GM23338 (cell line): ENCODE measurements at regions not wholly inside any gene's neighbourhood (a gene's known extent, or its start where the extent isn't known, plus 50 kb on each side); places are given as distances from the start of the nearest gene placed in this dataset.

Experiments
- ATAC-seq: fragments of 200-7000 bp; cut with Tn5 transposase; 3 replicates; pipeline ENCODE4 v1.9.1; 2020
- DNase-seq: peaks from one replicate; pipeline ENCODE4 v3.0.0-alpha.2; 2015; ENCODE audit warnings: low spot score
- H2AFZ ChIP-seq: fragments of 200-600 bp; sonication (generic); 2 replicates; pipeline ENCODE4 v1.8.0; 2016; ENCODE audit warnings: antibody characterized with exemption, mild to moderate bottlenecking, moderate library complexity
- H3F3A ChIP-seq: fragments of 200-600 bp; sonication (generic); replicated peaks from 2 replicates; pipeline ENCODE4 v1.8.0; 2017; ENCODE audit warnings: antibody characterized with exemption, mixed run types, low read depth
- H3K27ac ChIP-seq: fragments of 200-600 bp; sonication (generic); 2 replicates; pipeline ENCODE4 v1.6.1; 2016; ENCODE audit warnings: low read depth
- H3K27me3 ChIP-seq: fragments of 200-600 bp; sonication (generic); 2 replicates; pipeline ENCODE4 v1.8.0; 2016; ENCODE audit warnings: mild to moderate bottlenecking, mixed run types, moderate library complexity; ENCODE audit not compliant: insufficient read depth
- H3K36me3 ChIP-seq: fragments of 200-600 bp; sonication (generic); 2 replicates; pipeline ENCODE4 v1.8.0; 2016; ENCODE audit warnings: mild to moderate bottlenecking; ENCODE audit not compliant: insufficient read depth
- H3K4me1 ChIP-seq: fragments of 200-600 bp; sonication (generic); 2 replicates; pipeline ENCODE4 v1.8.0; 2016; ENCODE audit warnings: mild to moderate bottlenecking, moderate library complexity; ENCODE audit not compliant: insufficient read depth
- H3K4me2 ChIP-seq: fragments of 200-600 bp; sonication (generic); 2 replicates; pipeline ENCODE4 v1.7.1; 2017; ENCODE audit warnings: mixed run types
- H3K4me3 ChIP-seq: fragments of 200-600 bp; sonication (generic); 2 replicates; pipeline ENCODE4 v1.6.1; 2016; ENCODE audit warnings: mixed run types
- H3K79me2 ChIP-seq: fragments of 200-600 bp; sonication (generic); replicated peaks from 2 replicates; pipeline ENCODE4 v1.8.0; 2017; ENCODE audit warnings: mild to moderate bottlenecking; ENCODE audit not compliant: insufficient read depth
- H3K9me2 ChIP-seq: fragments of 200-600 bp; sonication (generic); 2 replicates; pipeline ENCODE4 v1.8.0; 2017; ENCODE audit not compliant: insufficient read depth
- H4K20me1 ChIP-seq: fragments of 200-600 bp; sonication (generic); replicated peaks from 2 replicates; pipeline ENCODE4 v1.8.0; 2017; ENCODE audit warnings: mild to moderate bottlenecking; ENCODE audit not compliant: insufficient read depth
- H3K27ac Mint-ChIP-seq: 2 replicates; pipeline ENCODE4 v1.8.0; 2020; ENCODE audit warnings: inconsistent platforms, mild to moderate bottlenecking, moderate library complexity, mixed read lengths
- H3K27me3 Mint-ChIP-seq: 3 replicates; pipeline ENCODE4 v1.8.0; 2022; ENCODE audit warnings: low read depth, mild to moderate bottlenecking, moderate library complexity, mixed read lengths, inconsistent platforms; ENCODE audit not compliant: insufficient read depth, poor library complexity
- H3K36me3 Mint-ChIP-seq: 3 replicates; pipeline ENCODE4 v1.8.0; 2021; ENCODE audit warnings: low read depth, mild to moderate bottlenecking, inconsistent platforms, moderate library complexity, mixed read lengths
- H3K4me1 Mint-ChIP-seq: 3 replicates; pipeline ENCODE4 v1.8.0; 2020; ENCODE audit warnings: mild to moderate bottlenecking, inconsistent platforms, mixed read lengths
- H3K4me3 Mint-ChIP-seq: 3 replicates; pipeline ENCODE4 v1.8.0; 2021; ENCODE audit warnings: moderate library complexity, mild to moderate bottlenecking, inconsistent platforms, mixed read lengths
- H3K9me3 Mint-ChIP-seq: 3 replicates; pipeline ENCODE4 v1.8.0; 2020; ENCODE audit warnings: moderate library complexity, mild to moderate bottlenecking, inconsistent platforms, mixed read lengths
- CREB1 ChIP-seq: fragments of 250-450 bp; sonication (Bioruptor Pico); IDR thresholded peaks from 2 replicates; pipeline ENCODE4 v1.5.0; 2020; ENCODE audit warnings: low read depth, mild to moderate bottlenecking, moderate library complexity
- CTCF ChIP-seq, 2 experiments: fragments of 200-600 bp in 1 of 2; sonication (generic) in 1 of 2; conservative IDR thresholded peaks; 2 replicates each; pipeline versions ENCODE4 v1.5.1 to v1.6.1; 2016 to 2017; ENCODE audit warnings: antibody characterized with exemption in 2 of 2, low read depth in 2 of 2, mild to moderate bottlenecking in 2 of 2, moderate library complexity in 1 of 2
- EZH2 ChIP-seq: fragments of 200-600 bp; sonication (generic); IDR thresholded peaks from one replicate; pipeline ENCODE4 v1.8.0; 2017; ENCODE audit warnings: antibody characterized with exemption, mild to moderate bottlenecking, low read depth; ENCODE audit not compliant: unreplicated experiment
- EZH2phosphoT487 ChIP-seq: fragments of 200-600 bp; sonication (generic); IDR thresholded peaks from one replicate; pipeline ENCODE4 v1.8.1; 2018; ENCODE audit warnings: antibody characterized with exemption; ENCODE audit not compliant: unreplicated experiment
- JUNB ChIP-seq: IDR thresholded peaks from one replicate; pipeline ENCODE4 v1.6.1; 2016; ENCODE audit warnings: antibody characterized with exemption; ENCODE audit not compliant: unreplicated experiment
- NANOG ChIP-seq: IDR thresholded peaks from 2 replicates; pipeline ENCODE4 v1.6.1; 2016; ENCODE audit warnings: antibody characterized with exemption, borderline replicate concordance
- POLR2AphosphoS5 ChIP-seq: IDR thresholded peaks from 2 replicates; pipeline ENCODE4 v1.6.1; 2016; ENCODE audit warnings: antibody characterized with exemption, low read depth
- STAT1 ChIP-seq: IDR thresholded peaks from one replicate; pipeline ENCODE4 v1.6.1; 2016; ENCODE audit warnings: antibody characterized with exemption; ENCODE audit not compliant: unreplicated experiment
- ZNF114 ChIP-seq: fragments of 250-450 bp; sonication (Bioruptor Pico); IDR thresholded peaks from 2 replicates; pipeline ENCODE4 v1.5.0; 2020; ENCODE audit warnings: mild to moderate bottlenecking, moderate library complexity
- ZNF331 ChIP-seq: fragments of 250-450 bp; sonication (Bioruptor Pico); IDR thresholded peaks from 2 replicates; pipeline ENCODE4 v1.5.0; 2020; ENCODE audit warnings: low read depth, mild to moderate bottlenecking, moderate library complexity
- TF ChIP-seq, protein P1 (sequence below): fragments of 250-450 bp; sonication (Bioruptor Pico); IDR thresholded peaks from 2 replicates; pipeline ENCODE4 v1.5.0; 2020; ENCODE audit warnings: mild to moderate bottlenecking, moderate library complexity
- TF ChIP-seq, protein P2 (sequence below): IDR thresholded peaks from 2 replicates; pipeline ENCODE4 v1.6.1; 2016; ENCODE audit warnings: antibody characterized with exemption
- TF ChIP-seq, protein P3 (sequence below): IDR thresholded peaks from one replicate; pipeline ENCODE4 v1.6.1; 2018; ENCODE audit warnings: antibody characterized with exemption; ENCODE audit not compliant: unreplicated experiment

DNA sequence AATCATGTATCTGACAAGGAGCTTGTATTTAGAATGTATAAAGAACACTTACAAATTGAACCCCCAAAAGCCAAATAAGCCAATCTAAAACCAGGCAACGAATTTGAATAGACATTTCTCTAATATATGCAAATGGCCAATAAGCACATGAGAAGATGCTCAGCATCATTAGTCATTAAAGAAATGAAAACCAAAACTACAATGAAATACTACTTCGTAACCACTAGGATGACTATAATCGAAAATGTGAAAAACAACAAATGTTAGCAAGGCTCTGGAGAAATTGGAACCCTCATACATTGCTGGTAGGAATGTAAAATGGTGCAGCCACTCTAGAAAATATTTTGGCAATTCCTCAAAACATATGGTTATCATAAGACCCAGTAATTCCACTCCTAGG lies 105.8 kb upstream of the TOP1 start:
- H3K4me3 Mint-ChIP-seq = no peak overlapping the region
- ATAC-seq (no peak), DNase-seq (no peak)
- Histone ChIP-seq H3K4me3 (no peak overlapping the region), H3K4me2 (no peak overlapping the region), H3K79me2 (no peaks in the 10 kb centered on the region), H3K9me2 (no peaks in the 10 kb centered on the region), H3F3A (no peaks in the 10 kb centered on the region), H3K27ac (no peak overlapping the region), H3K4me1 (no peaks in the 10 kb centered on the region), H3K36me3 (no peaks in the 10 kb centered on the region), H3K27me3 (no peaks in the 10 kb centered on the region), H2AFZ (no peak overlapping the region), H4K20me1 (no peaks in the 10 kb centered on the region)
- H3K9me3 Mint-ChIP-seq = no peaks in the 10 kb centered on the region
- H3K27ac Mint-ChIP-seq = no peak overlapping the region
- 0 out of 3 replicates have a peak, but pooled peaks cover 3% of the 10 kb centered on the region for H3K4me1 Mint-ChIP-seq
- no peaks in the 10 kb centered on the region for H3K36me3 Mint-ChIP-seq
- TF ChIP-seq STAT1 (no peak), EZH2phosphoT487 (no peak), CTCF (conservative IDR thresholded peaks at IDR 0.05; ENCODE audit: low read depth in 2 of 2) (no peak), ZNF114 (CRISPR knock-in tag) (no peak), NANOG (no peak), JUNB (no peak), POLR2AphosphoS5 (no peak), CREB1 (CRISPR knock-in tag) (no peak), EZH2 (no peak), ZNF331 (CRISPR knock-in tag) (no peak)
- TF ChIP-seq, protein P1, sequence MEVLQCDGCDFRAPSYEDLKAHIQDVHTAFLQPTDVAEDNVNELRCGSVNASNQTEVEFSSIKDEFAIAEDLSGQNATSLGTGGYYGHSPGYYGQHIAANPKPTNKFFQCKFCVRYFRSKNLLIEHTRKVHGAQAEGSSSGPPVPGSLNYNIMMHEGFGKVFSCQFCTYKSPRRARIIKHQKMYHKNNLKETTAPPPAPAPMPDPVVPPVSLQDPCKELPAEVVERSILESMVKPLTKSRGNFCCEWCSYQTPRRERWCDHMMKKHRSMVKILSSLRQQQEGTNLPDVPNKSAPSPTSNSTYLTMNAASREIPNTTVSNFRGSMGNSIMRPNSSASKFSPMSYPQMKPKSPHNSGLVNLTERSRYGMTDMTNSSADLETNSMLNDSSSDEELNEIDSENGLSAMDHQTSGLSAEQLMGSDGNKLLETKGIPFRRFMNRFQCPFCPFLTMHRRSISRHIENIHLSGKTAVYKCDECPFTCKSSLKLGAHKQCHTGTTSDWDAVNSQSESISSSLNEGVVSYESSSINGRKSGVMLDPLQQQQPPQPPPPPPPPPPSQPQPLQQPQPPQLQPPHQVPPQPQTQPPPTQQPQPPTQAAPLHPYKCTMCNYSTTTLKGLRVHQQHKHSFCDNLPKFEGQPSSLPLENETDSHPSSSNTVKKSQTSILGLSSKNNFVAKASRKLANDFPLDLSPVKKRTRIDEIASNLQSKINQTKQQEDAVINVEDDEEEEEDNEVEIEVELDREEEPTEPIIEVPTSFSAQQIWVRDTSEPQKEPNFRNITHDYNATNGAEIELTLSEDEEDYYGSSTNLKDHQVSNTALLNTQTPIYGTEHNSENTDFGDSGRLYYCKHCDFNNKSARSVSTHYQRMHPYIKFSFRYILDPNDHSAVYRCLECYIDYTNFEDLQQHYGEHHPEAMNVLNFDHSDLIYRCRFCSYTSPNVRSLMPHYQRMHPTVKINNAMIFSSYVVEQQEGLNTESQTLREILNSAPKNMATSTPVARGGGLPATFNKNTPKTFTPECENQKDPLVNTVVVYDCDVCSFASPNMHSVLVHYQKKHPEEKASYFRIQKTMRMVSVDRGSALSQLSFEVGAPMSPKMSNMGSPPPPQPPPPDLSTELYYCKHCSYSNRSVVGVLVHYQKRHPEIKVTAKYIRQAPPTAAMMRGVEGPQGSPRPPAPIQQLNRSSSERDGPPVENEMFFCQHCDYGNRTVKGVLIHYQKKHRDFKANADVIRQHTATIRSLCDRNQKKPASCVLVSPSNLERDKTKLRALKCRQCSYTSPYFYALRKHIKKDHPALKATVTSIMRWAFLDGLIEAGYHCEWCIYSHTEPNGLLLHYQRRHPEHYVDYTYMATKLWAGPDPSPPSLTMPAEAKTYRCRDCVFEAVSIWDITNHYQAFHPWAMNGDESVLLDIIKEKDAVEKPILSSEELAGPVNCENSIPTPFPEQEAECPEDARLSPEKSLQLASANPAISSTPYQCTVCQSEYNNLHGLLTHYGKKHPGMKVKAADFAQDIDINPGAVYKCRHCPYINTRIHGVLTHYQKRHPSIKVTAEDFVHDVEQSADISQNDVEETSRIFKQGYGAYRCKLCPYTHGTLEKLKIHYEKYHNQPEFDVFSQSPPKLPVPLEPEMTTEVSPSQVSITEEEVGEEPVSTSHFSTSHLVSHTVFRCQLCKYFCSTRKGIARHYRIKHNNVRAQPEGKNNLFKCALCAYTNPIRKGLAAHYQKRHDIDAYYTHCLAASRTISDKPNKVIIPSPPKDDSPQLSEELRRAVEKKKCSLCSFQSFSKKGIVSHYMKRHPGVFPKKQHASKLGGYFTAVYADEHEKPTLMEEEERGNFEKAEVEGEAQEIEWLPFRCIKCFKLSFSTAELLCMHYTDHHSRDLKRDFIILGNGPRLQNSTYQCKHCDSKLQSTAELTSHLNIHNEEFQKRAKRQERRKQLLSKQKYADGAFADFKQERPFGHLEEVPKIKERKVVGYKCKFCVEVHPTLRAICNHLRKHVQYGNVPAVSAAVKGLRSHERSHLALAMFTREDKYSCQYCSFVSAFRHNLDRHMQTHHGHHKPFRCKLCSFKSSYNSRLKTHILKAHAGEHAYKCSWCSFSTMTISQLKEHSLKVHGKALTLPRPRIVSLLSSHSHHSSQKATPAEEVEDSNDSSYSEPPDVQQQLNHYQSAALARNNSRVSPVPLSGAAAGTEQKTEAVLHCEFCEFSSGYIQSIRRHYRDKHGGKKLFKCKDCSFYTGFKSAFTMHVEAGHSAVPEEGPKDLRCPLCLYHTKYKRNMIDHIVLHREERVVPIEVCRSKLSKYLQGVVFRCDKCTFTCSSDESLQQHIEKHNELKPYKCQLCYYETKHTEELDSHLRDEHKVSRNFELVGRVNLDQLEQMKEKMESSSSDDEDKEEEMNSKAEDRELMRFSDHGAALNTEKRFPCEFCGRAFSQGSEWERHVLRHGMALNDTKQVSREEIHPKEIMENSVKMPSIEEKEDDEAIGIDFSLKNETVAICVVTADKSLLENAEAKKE (CRISPR knock-in tag) = no peak
- TF ChIP-seq, protein P2, sequence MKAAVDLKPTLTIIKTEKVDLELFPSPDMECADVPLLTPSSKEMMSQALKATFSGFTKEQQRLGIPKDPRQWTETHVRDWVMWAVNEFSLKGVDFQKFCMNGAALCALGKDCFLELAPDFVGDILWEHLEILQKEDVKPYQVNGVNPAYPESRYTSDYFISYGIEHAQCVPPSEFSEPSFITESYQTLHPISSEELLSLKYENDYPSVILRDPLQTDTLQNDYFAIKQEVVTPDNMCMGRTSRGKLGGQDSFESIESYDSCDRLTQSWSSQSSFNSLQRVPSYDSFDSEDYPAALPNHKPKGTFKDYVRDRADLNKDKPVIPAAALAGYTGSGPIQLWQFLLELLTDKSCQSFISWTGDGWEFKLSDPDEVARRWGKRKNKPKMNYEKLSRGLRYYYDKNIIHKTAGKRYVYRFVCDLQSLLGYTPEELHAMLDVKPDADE = no peak
- TF ChIP-seq, protein P3, sequence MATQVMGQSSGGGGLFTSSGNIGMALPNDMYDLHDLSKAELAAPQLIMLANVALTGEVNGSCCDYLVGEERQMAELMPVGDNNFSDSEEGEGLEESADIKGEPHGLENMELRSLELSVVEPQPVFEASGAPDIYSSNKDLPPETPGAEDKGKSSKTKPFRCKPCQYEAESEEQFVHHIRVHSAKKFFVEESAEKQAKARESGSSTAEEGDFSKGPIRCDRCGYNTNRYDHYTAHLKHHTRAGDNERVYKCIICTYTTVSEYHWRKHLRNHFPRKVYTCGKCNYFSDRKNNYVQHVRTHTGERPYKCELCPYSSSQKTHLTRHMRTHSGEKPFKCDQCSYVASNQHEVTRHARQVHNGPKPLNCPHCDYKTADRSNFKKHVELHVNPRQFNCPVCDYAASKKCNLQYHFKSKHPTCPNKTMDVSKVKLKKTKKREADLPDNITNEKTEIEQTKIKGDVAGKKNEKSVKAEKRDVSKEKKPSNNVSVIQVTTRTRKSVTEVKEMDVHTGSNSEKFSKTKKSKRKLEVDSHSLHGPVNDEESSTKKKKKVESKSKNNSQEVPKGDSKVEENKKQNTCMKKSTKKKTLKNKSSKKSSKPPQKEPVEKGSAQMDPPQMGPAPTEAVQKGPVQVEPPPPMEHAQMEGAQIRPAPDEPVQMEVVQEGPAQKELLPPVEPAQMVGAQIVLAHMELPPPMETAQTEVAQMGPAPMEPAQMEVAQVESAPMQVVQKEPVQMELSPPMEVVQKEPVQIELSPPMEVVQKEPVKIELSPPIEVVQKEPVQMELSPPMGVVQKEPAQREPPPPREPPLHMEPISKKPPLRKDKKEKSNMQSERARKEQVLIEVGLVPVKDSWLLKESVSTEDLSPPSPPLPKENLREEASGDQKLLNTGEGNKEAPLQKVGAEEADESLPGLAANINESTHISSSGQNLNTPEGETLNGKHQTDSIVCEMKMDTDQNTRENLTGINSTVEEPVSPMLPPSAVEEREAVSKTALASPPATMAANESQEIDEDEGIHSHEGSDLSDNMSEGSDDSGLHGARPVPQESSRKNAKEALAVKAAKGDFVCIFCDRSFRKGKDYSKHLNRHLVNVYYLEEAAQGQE = no peak
- H3K27me3 Mint-ChIP-seq = no peaks in the 10 kb centered on the region
